ENCODE measurements at regions not wholly inside any gene's neighbourhood (a gene's known extent, or its start where the extent isn't known, plus 50 kb on each side); places are given as distances from the start of the nearest gene placed in this dataset.

DNA sequence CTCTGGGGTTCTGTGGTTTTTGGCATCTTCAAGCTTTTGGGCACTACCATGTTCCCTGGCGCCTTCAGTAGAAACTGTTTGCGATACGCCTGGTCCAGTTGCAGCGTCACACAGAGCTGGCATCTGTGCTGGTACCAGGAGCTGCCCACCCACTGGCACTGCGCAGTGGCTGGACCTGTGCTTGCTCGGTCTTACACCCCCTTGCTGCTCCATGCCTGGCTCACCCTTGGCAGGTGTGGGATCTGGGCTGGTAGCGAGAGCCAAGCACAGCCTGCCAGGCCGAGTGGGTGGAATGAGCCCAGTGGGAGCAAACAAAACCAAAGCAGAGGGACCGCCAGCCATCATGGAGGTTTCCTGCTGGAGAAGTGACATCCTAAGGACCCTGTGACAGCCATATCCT lies 170.2 kb upstream of the IRX2 start:
- H3K36me3 ChIP-seq (ENCODE audit: control insufficient read depth, insufficient read depth, low read length) = no peaks in the 10 kb centered on the region
- no peak overlapping the region for H3K27ac ChIP-seq (ENCODE audit: extremely low read depth, low read depth, low read length)
- no peaks in the 10 kb centered on the region; a peak in 1 of 5 replicates for H3K4me1 ChIP-seq (replicated peaks in 1 of 2; ENCODE audit: control insufficient read depth in 2 of 2, insufficient read depth in 2 of 2, low read length in 2 of 2)
- no peaks in the 10 kb centered on the region for H3K9me3 ChIP-seq (replicated peaks; ENCODE audit: control insufficient read depth, insufficient read depth, low read depth, low read length)
- ATAC-seq = no peak
- CTCF ChIA-PET (ENCODE audit: low intra/inter-chr PET ratio) = no interaction called here
- TF ChIP-seq ZSCAN32 (CRISPR knock-in tag; IDR thresholded peaks at IDR 0.05) = no peak
- TF ChIP-seq BCOR (IDR thresholded peaks at IDR 0.05) = no peak
- no peak for TF ChIP-seq TCF7L2 (IDR thresholded peaks at IDR 0.05; ENCODE audit: low read depth, low read length)
- TF ChIP-seq CSDE1 (IDR thresholded peaks at IDR 0.05) = no peak
- TF ChIP-seq SP2 (IDR thresholded peaks at IDR 0.05; ENCODE audit: extremely low read depth, low read depth, low read length, poor library complexity, severe bottlenecking) = no peak
- no peak for TF ChIP-seq STAT5B (CRISPR knock-in tag; IDR thresholded peaks at IDR 0.05)
- H2AFZ ChIP-seq (ENCODE audit: low read depth, low read length) = no peak overlapping the region
- H3K27me3 ChIP-seq (ENCODE audit: control insufficient read depth in 2 of 2, insufficient read depth in 2 of 2, low read length in 2 of 2) = no peaks in the 10 kb centered on the region
- H3K79me2 ChIP-seq (ENCODE audit: control insufficient read depth, insufficient read depth, low read length) = no peaks in the 10 kb centered on the region
- no peak overlapping the region for H3K4me3 ChIP-seq
- BruUV-seq (replicated peaks) = no TSS peak
- 2% methylated on average over 9 of the region's 9 CpGs for WGBS (ENCODE audit: insufficient coverage, low coverage, missing lambda C conversion rate)
- intact Hi-C loops (cut with micrococcal nuclease) (no loop called here), in situ Hi-C loops (cut with MboI) (no loop called here)
- POLR2A ChIA-PET = no interaction called here
- no peaks in the 10 kb centered on the region for H4K20me1 ChIP-seq (replicated peaks; ENCODE audit: control insufficient read depth, insufficient read depth, low read length)
- no peaks in the 10 kb centered on the region for H3K9me1 ChIP-seq (ENCODE audit: control insufficient read depth, insufficient read depth, low read length)
- FAIRE-seq = no peak
- H3K9ac ChIP-seq (ENCODE audit: insufficient read depth in 1 of 2, low read depth in 2 of 2, low read length in 2 of 2) = no peak overlapping the region
- H3K4me2 ChIP-seq (ENCODE audit: insufficient read depth, low read length) = no peak overlapping the region
- no peak for DNase-seq (ENCODE audit: extremely low read depth in 1 of 4, low spot score in 3 of 4)

GRCh38 chr5:2921176-2921575 lies 169.7 kb upstream of the IRX2 start:
- Histone ChIP-seq H3K79me2 (ENCODE audit: control insufficient read depth, insufficient read depth, low read length) (no peaks in the 10 kb centered on the region), H3K4me3 (no peak overlapping the region), H3K9ac (ENCODE audit: insufficient read depth in 1 of 2, low read depth in 2 of 2, low read length in 2 of 2) (no peak overlapping the region), H2AFZ (ENCODE audit: low read depth, low read length) (no peak overlapping the region), H3K4me1 (replicated peaks in 1 of 2; ENCODE audit: control insufficient read depth in 2 of 2, insufficient read depth in 2 of 2, low read length in 2 of 2) (no peaks in the 10 kb centered on the region; a peak in 1 of 5 replicates), H3K9me1 (ENCODE audit: control insufficient read depth, insufficient read depth, low read length) (no peaks in the 10 kb centered on the region), H4K20me1 (replicated peaks; ENCODE audit: control insufficient read depth, insufficient read depth, low read length) (no peaks in the 10 kb centered on the region), H3K4me2 (ENCODE audit: insufficient read depth, low read length) (no peak overlapping the region), H3K36me3 (ENCODE audit: control insufficient read depth, insufficient read depth, low read length) (no peaks in the 10 kb centered on the region), H3K27ac (ENCODE audit: extremely low read depth, low read depth, low read length) (no peak overlapping the region), H3K9me3 (replicated peaks; ENCODE audit: control insufficient read depth, insufficient read depth, low read depth, low read length) (no peaks in the 10 kb centered on the region), H3K27me3 (ENCODE audit: control insufficient read depth in 2 of 2, insufficient read depth in 2 of 2, low read length in 2 of 2) (no peaks in the 10 kb centered on the region)
- POLR2A ChIA-PET = no interaction called here
- CTCF ChIA-PET (ENCODE audit: low intra/inter-chr PET ratio) = no interaction called here
- no peak for FAIRE-seq
- no TSS peak for BruUV-seq (replicated peaks)
- WGBS (ENCODE audit: insufficient coverage, low coverage, missing lambda C conversion rate) = 1% methylated on average over 5 of the region's 5 CpGs
- in situ Hi-C loops (cut with MboI) = no loop called here
- intact Hi-C loops (cut with micrococcal nuclease) = no loop called here
- DNase-seq (ENCODE audit: extremely low read depth in 1 of 4, low spot score in 3 of 4) = no peak
- no peak for ATAC-seq
- no peak for TF ChIP-seq DMBX1 (CRISPR knock-in tag; IDR thresholded peaks at IDR 0.05; ENCODE audit: borderline replicate concordance)
- TF ChIP-seq U2AF2 (optimal IDR thresholded peaks at IDR 0.05; ENCODE audit: low read depth, low read length) = no peak
- no peak for TF ChIP-seq ZNF75A (CRISPR knock-in tag; IDR thresholded peaks at IDR 0.05)
- TF ChIP-seq PTBP1 (IDR thresholded peaks at IDR 0.05; ENCODE audit: low read depth, low read length) = no peak
- TF ChIP-seq NR1H2 (CRISPR knock-in tag; IDR thresholded peaks at IDR 0.05) = no peak
- TF ChIP-seq, protein P1, sequence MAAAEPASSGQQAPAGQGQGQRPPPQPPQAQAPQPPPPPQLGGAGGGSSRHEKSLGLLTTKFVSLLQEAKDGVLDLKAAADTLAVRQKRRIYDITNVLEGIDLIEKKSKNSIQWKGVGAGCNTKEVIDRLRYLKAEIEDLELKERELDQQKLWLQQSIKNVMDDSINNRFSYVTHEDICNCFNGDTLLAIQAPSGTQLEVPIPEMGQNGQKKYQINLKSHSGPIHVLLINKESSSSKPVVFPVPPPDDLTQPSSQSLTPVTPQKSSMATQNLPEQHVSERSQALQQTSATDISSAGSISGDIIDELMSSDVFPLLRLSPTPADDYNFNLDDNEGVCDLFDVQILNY (CRISPR knock-in tag; IDR thresholded peaks at IDR 0.05) = no peak
- no peak for TF ChIP-seq MTA2 (IDR thresholded peaks at IDR 0.05; ENCODE audit: low read depth)
- TF ChIP-seq, protein P2, sequence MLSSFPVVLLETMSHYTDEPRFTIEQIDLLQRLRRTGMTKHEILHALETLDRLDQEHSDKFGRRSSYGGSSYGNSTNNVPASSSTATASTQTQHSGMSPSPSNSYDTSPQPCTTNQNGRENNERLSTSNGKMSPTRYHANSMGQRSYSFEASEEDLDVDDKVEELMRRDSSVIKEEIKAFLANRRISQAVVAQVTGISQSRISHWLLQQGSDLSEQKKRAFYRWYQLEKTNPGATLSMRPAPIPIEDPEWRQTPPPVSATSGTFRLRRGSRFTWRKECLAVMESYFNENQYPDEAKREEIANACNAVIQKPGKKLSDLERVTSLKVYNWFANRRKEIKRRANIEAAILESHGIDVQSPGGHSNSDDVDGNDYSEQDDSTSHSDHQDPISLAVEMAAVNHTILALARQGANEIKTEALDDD (IDR thresholded peaks at IDR 0.05) = no peak
- TF ChIP-seq, protein P3, sequence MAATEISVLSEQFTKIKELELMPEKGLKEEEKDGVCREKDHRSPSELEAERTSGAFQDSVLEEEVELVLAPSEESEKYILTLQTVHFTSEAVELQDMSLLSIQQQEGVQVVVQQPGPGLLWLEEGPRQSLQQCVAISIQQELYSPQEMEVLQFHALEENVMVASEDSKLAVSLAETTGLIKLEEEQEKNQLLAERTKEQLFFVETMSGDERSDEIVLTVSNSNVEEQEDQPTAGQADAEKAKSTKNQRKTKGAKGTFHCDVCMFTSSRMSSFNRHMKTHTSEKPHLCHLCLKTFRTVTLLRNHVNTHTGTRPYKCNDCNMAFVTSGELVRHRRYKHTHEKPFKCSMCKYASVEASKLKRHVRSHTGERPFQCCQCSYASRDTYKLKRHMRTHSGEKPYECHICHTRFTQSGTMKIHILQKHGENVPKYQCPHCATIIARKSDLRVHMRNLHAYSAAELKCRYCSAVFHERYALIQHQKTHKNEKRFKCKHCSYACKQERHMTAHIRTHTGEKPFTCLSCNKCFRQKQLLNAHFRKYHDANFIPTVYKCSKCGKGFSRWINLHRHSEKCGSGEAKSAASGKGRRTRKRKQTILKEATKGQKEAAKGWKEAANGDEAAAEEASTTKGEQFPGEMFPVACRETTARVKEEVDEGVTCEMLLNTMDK (IDR thresholded peaks at IDR 0.05; ENCODE audit: borderline replicate concordance, insufficient read depth, low read depth, low read length, poor library complexity, severe bottlenecking) = no peak
